Panc1 (cell line): ENCODE measurements at regions not wholly inside any gene's neighbourhood (a gene's known extent, or its start where the extent isn't known, plus 50 kb on each side); places are given as distances from the start of the nearest gene placed in this dataset.

Source experiments
- ATAC-seq: fragments of 200-7000 bp; cut with Tn5 transposase; 2 replicates; pipeline ENCODE4 v1.9.1; 2020; ENCODE audit warnings: mild to moderate bottlenecking, moderate library complexity
- BruUV-seq: library from RNA; stranded (reverse); fragments of 400-500 nt; replicated peaks from 2 replicates; lab custom pipeline; 2021; lab: Mats Ljungman, UMichigan
- CTCF ChIA-PET: fragments of 300-600 bp; sonication (Branson Sonifier 250); formaldehyde crosslinking; loops from one replicate; lab custom pipeline; 2022; ENCODE audit warnings: antibody characterized with exemption; lab: Charles Lee
- POLR2A ChIA-PET: fragments of 300-600 bp; sonication (Branson Sonifier 250); formaldehyde crosslinking; loops from one replicate; lab custom pipeline; 2022; ENCODE audit warnings: antibody characterized with exemption; lab: Charles Lee
- DNase-seq: peaks from one replicate; pipeline ENCODE4 v3.0.0-alpha.2; 2010; ENCODE audit warnings: low read depth, low spot score
- H3K27ac ChIP-seq: 2 replicates; pipeline ENCODE4 v1.5.1; 2011; ENCODE audit warnings: mild to moderate bottlenecking, low read length, inconsistent platforms
- H3K27me3 ChIP-seq: fragments of 200-500 bp; sonication (Bioruptor generic); 2 replicates; pipeline ENCODE4 v1.6.0; 2014; ENCODE audit warnings: low read length, inconsistent platforms; ENCODE audit not compliant: control insufficient read depth, insufficient read depth
- H3K36me3 ChIP-seq: fragments of 200-500 bp; sonication (Bioruptor generic); 2 replicates; pipeline ENCODE4 v1.5.1; 2014; ENCODE audit warnings: inconsistent platforms, mild to moderate bottlenecking, low read length, moderate library complexity; ENCODE audit not compliant: control insufficient read depth, insufficient read depth
- H3K4me1 ChIP-seq: 2 replicates; pipeline ENCODE4 v1.5.1; 2011; ENCODE audit warnings: inconsistent platforms, mild to moderate bottlenecking, low read length, moderate library complexity; ENCODE audit not compliant: control insufficient read depth, insufficient read depth
- H3K4me3 ChIP-seq, 2 experiments: 2 replicates each; pipeline ENCODE4 v1.5.1; 2011 to 2012; ENCODE audit warnings: low read depth in 2 of 2, low read length in 2 of 2, mild to moderate bottlenecking in 2 of 2, inconsistent platforms in 1 of 2, moderate library complexity in 1 of 2
- H3K9me3 ChIP-seq: fragments of 200-500 bp; sonication (Bioruptor generic); 2 replicates; pipeline ENCODE4 v1.5.1; 2014; ENCODE audit warnings: low read depth, mild to moderate bottlenecking, inconsistent platforms, low read length, moderate library complexity; ENCODE audit not compliant: control insufficient read depth, insufficient read depth
- CTCF ChIP-seq: fragments of 450-650 bp; IDR thresholded peaks from 2 replicates; pipeline ENCODE4 v1.5.1; 2017; ENCODE audit warnings: mild to moderate bottlenecking
- POLR2AphosphoS5 ChIP-seq: IDR thresholded peaks from 2 replicates; pipeline ENCODE4 v1.6.1; 2012; ENCODE audit warnings: mild to moderate bottlenecking, low read depth, low read length, moderate library complexity
- REST ChIP-seq, 2 experiments: IDR thresholded peaks; 2 replicates each; pipeline ENCODE4 v1.6.1; 2011 to 2012; ENCODE audit warnings: low read depth in 2 of 2, control low read depth in 1 of 2, low read length in 1 of 2, mild to moderate bottlenecking in 1 of 2, moderate library complexity in 1 of 2; ENCODE audit not compliant: insufficient read depth in 1 of 2
- SIN3A ChIP-seq: IDR thresholded peaks from 2 replicates; pipeline ENCODE4 v1.6.1; 2012; ENCODE audit warnings: low read depth, mild to moderate bottlenecking, low read length, moderate library complexity, borderline replicate concordance; ENCODE audit not compliant: insufficient read depth
- TCF7L2 ChIP-seq: IDR thresholded peaks from 2 replicates; pipeline ENCODE4 v1.6.1; 2011; ENCODE audit warnings: mild to moderate bottlenecking, low read depth, low read length, inconsistent platforms
- in situ Hi-C: cut with HindIII; loops from 2 replicates; pipeline ENCODE4 v1.10.0; 2016; ENCODE audit warnings: low sequenced_read_pairs, low pct_unique_long_range_greater_than_20kb
- intact Hi-C: fragments of 100-400 bp; cut with micrococcal nuclease; formaldehyde crosslinking; loops from one replicate; pipeline ENCODE4 v1.10.0; 2022; ENCODE audit not compliant: unreplicated experiment

- DNase-seq (no peak), ATAC-seq (no peak)
- ChIA-PET CTCF (no interaction called here), POLR2A (no interaction called here)
- in situ Hi-C loops: no loop called here
- intact Hi-C loops: no loop called here
- BruUV-seq: no TSS peak
- H3K36me3 ChIP-seq: no peaks in the 10 kb centered on the region
- H3K27ac ChIP-seq: no peak overlapping the region
- no peaks in the 10 kb centered on the region for H3K4me1 ChIP-seq
- no peaks in the 10 kb centered on the region for H3K9me3 ChIP-seq
- H3K27me3 ChIP-seq: no peaks in the 10 kb centered on the region
- TF ChIP-seq POLR2AphosphoS5 (no peak), TCF7L2 (no peak), REST (IDR thresholded peaks at IDR 0.05; ENCODE audit: insufficient read depth in 1 of 2, low read depth in 2 of 2, low read length in 1 of 2) (no peak), CTCF (no peak), SIN3A (no peak)
- H3K4me3 ChIP-seq: no peak overlapping the region
These were observed 228.0 kb downstream of the CALCRL start for GRCh38 chr2:187220071-187220470.

GRCh38 chr2:187215532-187216240 lies 232.4 kb downstream of the CALCRL start:
- intact Hi-C loops: no loop called here
- no peak overlapping the region for H3K27ac ChIP-seq
- TF ChIP-seq CTCF: no peak
- TF ChIP-seq TCF7L2: no peak
- no peak for TF ChIP-seq POLR2AphosphoS5
- no peak for TF ChIP-seq REST (IDR thresholded peaks at IDR 0.05; ENCODE audit: insufficient read depth in 1 of 2, low read depth in 2 of 2, low read length in 1 of 2)
- no peak for TF ChIP-seq SIN3A
- BruUV-seq: no TSS peak
- no peaks in the 10 kb centered on the region for H3K4me1 ChIP-seq
- CTCF ChIA-PET: no interaction called here
- H3K9me3 ChIP-seq: no peaks in the 10 kb centered on the region
- POLR2A ChIA-PET: no interaction called here
- DNase-seq (no peak), ATAC-seq (no peak)
- no peaks in the 10 kb centered on the region for H3K36me3 ChIP-seq
- no peak overlapping the region for H3K4me3 ChIP-seq
- in situ Hi-C loops: no loop called here
- no peaks in the 10 kb centered on the region for H3K27me3 ChIP-seq
